HAP-1 (cell line): ENCODE measurements at regions not wholly inside any gene's neighbourhood (a gene's known extent, or its start where the extent isn't known, plus 50 kb on each side); places are given as distances from the start of the nearest gene placed in this dataset.

Source experiments
- DNase-seq, 2 experiments: peaks; one replicate each; pipeline ENCODE4 v3.0.0-alpha.2; 2016 to 2020; ENCODE audit warnings: low spot score in 2 of 2
- H3K27me3 ChIP-seq: fragments of 250-450 bp; sonication (Bioruptor Pico); 2 replicates; pipeline ENCODE4 v1.5.1; 2020; ENCODE audit warnings: low read depth, mild to moderate bottlenecking, moderate library complexity
- H3K36me3 ChIP-seq: fragments of 250-450 bp; sonication (Bioruptor Pico); replicated peaks from 2 replicates; pipeline ENCODE4 v1.5.1; 2020; ENCODE audit warnings: mild to moderate bottlenecking
- H3K4me1 ChIP-seq: fragments of 250-450 bp; sonication (Bioruptor Pico); 2 replicates; pipeline ENCODE4 v1.5.1; 2020; ENCODE audit warnings: mild to moderate bottlenecking
- H3K4me3 ChIP-seq: fragments of 250-450 bp; sonication (Bioruptor Pico); 2 replicates; pipeline ENCODE4 v1.5.1; 2020; ENCODE audit warnings: mild to moderate bottlenecking, moderate library complexity
- H3K9me3 ChIP-seq: fragments of 250-450 bp; sonication (Bioruptor Pico); 2 replicates; pipeline ENCODE4 v1.5.1; 2020; ENCODE audit warnings: mild to moderate bottlenecking, moderate library complexity
- in situ Hi-C: fragments of 300-500 bp; cut with MboI; formaldehyde crosslinking; loops from 3 replicates; pipeline ENCODE4 v1.14.3; 2020; ENCODE audit warnings: low sequenced_read_pairs, inconsistent platforms, mixed read lengths

GRCh38 chr7:70925411-70926115, 206.4 kb upstream of the GALNT17 start:
- H3K4me3 ChIP-seq: no peak overlapping the region
- H3K4me1 ChIP-seq: no peaks in the 10 kb centered on the region
- no peaks in the 10 kb centered on the region for H3K27me3 ChIP-seq
- H3K9me3 ChIP-seq: no peaks in the 10 kb centered on the region
- no peak for DNase-seq
- H3K36me3 ChIP-seq: no peaks in the 10 kb centered on the region
- in situ Hi-C loops: no loop called here

- Histone ChIP-seq H3K4me3 (no peak overlapping the region), H3K27me3 (no peaks in the 10 kb centered on the region), H3K36me3 (no peaks in the 10 kb centered on the region), H3K9me3 (no peaks in the 10 kb centered on the region), H3K4me1 (no peaks in the 10 kb centered on the region)
- DNase-seq: no peak
- in situ Hi-C loops: no loop called here
Measured at GRCh38 chr7:70926666-70927065, 205.3 kb upstream of the GALNT17 start.

- no peaks in the 10 kb centered on the region for H3K9me3 ChIP-seq
- in situ Hi-C loops: no loop called here
- H3K4me3 ChIP-seq: no peak overlapping the region
- H3K4me1 ChIP-seq: no peaks in the 10 kb centered on the region
- DNase-seq: no peak
- no peaks in the 10 kb centered on the region for H3K27me3 ChIP-seq
- H3K36me3 ChIP-seq: no peaks in the 10 kb centered on the region
Measured at GRCh38 chr7:70935311-70935710, 196.6 kb upstream of the GALNT17 start.

- in situ Hi-C loops: no loop called here
- no peaks in the 10 kb centered on the region for H3K36me3 ChIP-seq
- H3K4me1 ChIP-seq: no peaks in the 10 kb centered on the region
- no peaks in the 10 kb centered on the region for H3K9me3 ChIP-seq
- no peak for DNase-seq
- no peaks in the 10 kb centered on the region for H3K27me3 ChIP-seq
- H3K4me3 ChIP-seq: no peak overlapping the region
Measured at GRCh38 chr7:70935854-70936253, 196.1 kb upstream of the GALNT17 start.

- no peaks in the 10 kb centered on the region for H3K36me3 ChIP-seq
- H3K4me3 ChIP-seq: no peak overlapping the region
- no peaks in the 10 kb centered on the region for H3K9me3 ChIP-seq
- no peaks in the 10 kb centered on the region for H3K27me3 ChIP-seq
- in situ Hi-C loops: no loop called here
- no peak for DNase-seq
- no peaks in the 10 kb centered on the region for H3K4me1 ChIP-seq
Measured at GRCh38 chr7:70937424-70937823, 194.5 kb upstream of the GALNT17 start.

GRCh38 chr7:70940597-70940996, 191.3 kb upstream of the GALNT17 start:
- Histone ChIP-seq H3K36me3 (no peaks in the 10 kb centered on the region), H3K4me1 (no peaks in the 10 kb centered on the region), H3K4me3 (no peak overlapping the region), H3K27me3 (no peaks in the 10 kb centered on the region), H3K9me3 (no peaks in the 10 kb centered on the region)
- no peak for DNase-seq
- in situ Hi-C loops: no loop called here

GRCh38 chr7:70942791-70943190, 189.2 kb upstream of the GALNT17 start:
- H3K4me1 ChIP-seq: no peaks in the 10 kb centered on the region
- no peak overlapping the region for H3K4me3 ChIP-seq
- H3K27me3 ChIP-seq: no peaks in the 10 kb centered on the region
- H3K36me3 ChIP-seq: no peaks in the 10 kb centered on the region
- DNase-seq: no peak
- in situ Hi-C loops: no loop called here
- no peaks in the 10 kb centered on the region for H3K9me3 ChIP-seq

GRCh38 chr7:70944516-70944915, 187.4 kb upstream of the GALNT17 start:
- DNase-seq: no peak
- in situ Hi-C loops: no loop called here
- no peaks in the 10 kb centered on the region for H3K9me3 ChIP-seq
- no peaks in the 10 kb centered on the region for H3K4me1 ChIP-seq
- no peaks in the 10 kb centered on the region for H3K27me3 ChIP-seq
- no peaks in the 10 kb centered on the region for H3K36me3 ChIP-seq
- H3K4me3 ChIP-seq: no peak overlapping the region

GRCh38 chr7:70947181-70947580, 184.8 kb upstream of the GALNT17 start:
- no peak for DNase-seq
- no peaks in the 10 kb centered on the region for H3K9me3 ChIP-seq
- H3K4me1 ChIP-seq: no peaks in the 10 kb centered on the region
- no peaks in the 10 kb centered on the region for H3K36me3 ChIP-seq
- no peaks in the 10 kb centered on the region for H3K27me3 ChIP-seq
- H3K4me3 ChIP-seq: no peak overlapping the region
- in situ Hi-C loops: no loop called here

- in situ Hi-C loops: no loop called here
- no peak for DNase-seq
- H3K4me1 ChIP-seq: no peaks in the 10 kb centered on the region
Measured at GRCh38 chr7:70949862-70950261, 182.1 kb upstream of the GALNT17 start.

GRCh38 chr7:70951271-70951962, 180.5 kb upstream of the GALNT17 start:
- in situ Hi-C loops: no loop called here
- no peak for DNase-seq
- Histone ChIP-seq H3K4me3 (no peak overlapping the region), H3K9me3 (no peaks in the 10 kb centered on the region), H3K27me3 (no peaks in the 10 kb centered on the region), H3K4me1 (no peaks in the 10 kb centered on the region), H3K36me3 (no peaks in the 10 kb centered on the region)

More at GRCh38 chr7:70949862-70950261, 182.1 kb upstream of the GALNT17 start:
- Histone ChIP-seq H3K4me3 (no peak overlapping the region), H3K9me3 (no peaks in the 10 kb centered on the region), H3K27me3 (no peaks in the 10 kb centered on the region), H3K36me3 (no peaks in the 10 kb centered on the region)

- in situ Hi-C loops: no loop called here
- no peak overlapping the region for H3K4me3 ChIP-seq
- no peaks in the 10 kb centered on the region for H3K36me3 ChIP-seq
- H3K27me3 ChIP-seq: no peaks in the 10 kb centered on the region
- no peaks in the 10 kb centered on the region for H3K4me1 ChIP-seq
- no peaks in the 10 kb centered on the region for H3K9me3 ChIP-seq
- no peak for DNase-seq
Measured at GRCh38 chr7:70952311-70952710, 179.6 kb upstream of the GALNT17 start.

GRCh38 chr7:70953331-70953741, 178.6 kb upstream of the GALNT17 start:
- Histone ChIP-seq H3K9me3 (no peaks in the 10 kb centered on the region), H3K36me3 (no peaks in the 10 kb centered on the region), H3K4me1 (no peaks in the 10 kb centered on the region), H3K4me3 (no peak overlapping the region), H3K27me3 (no peaks in the 10 kb centered on the region)
- DNase-seq: no peak
- in situ Hi-C loops: no loop called here

- H3K4me3 ChIP-seq: no peak overlapping the region
- DNase-seq: no peak
- H3K36me3 ChIP-seq: no peaks in the 10 kb centered on the region
- H3K4me1 ChIP-seq: no peaks in the 10 kb centered on the region
- H3K9me3 ChIP-seq: no peaks in the 10 kb centered on the region
- in situ Hi-C loops: no loop called here
- H3K27me3 ChIP-seq: no peaks in the 10 kb centered on the region
Measured at GRCh38 chr7:70953796-70954195, 178.1 kb upstream of the GALNT17 start.
